Natural killer cell (primary cell): ENCODE measurements at regions not wholly inside any gene's neighbourhood (a gene's known extent, or its start where the extent isn't known, plus 50 kb on each side); places are given as distances from the start of the nearest gene placed in this dataset.

Experiments used
- ATAC-seq, 3 donors: fragments of 150-1000 bp in 2 of 3; fragments of 200-7000 bp in 1 of 3; cut with Tn5 transposase; 1 replicate in 1 of 3; 2 replicates in 2 of 3; pipeline ENCODE4 v1.10.0; 2021; ENCODE audit warnings: mild to moderate bottlenecking in 2 of 3, moderate library complexity in 2 of 3
- DNase-seq, 2 donors: peaks; one replicate each; pipeline versions ENCODE4 v3.0.0 to v3.0.0-alpha.2; 2013 to 2021; ENCODE audit warnings: mixed read lengths in 1 of 2
- H3K27ac ChIP-seq: one replicate; pipeline ENCODE4 v1.5.1; 2013; ENCODE audit warnings: mild to moderate bottlenecking, low read length
- H3K27me3 ChIP-seq: one replicate; pipeline ENCODE4 v1.6.1; 2013; ENCODE audit warnings: low read length; ENCODE audit not compliant: control insufficient read depth, insufficient read depth
- H3K36me3 ChIP-seq: one replicate; pipeline ENCODE4 v1.6.1; 2013; ENCODE audit warnings: low read length; ENCODE audit not compliant: control insufficient read depth, insufficient read depth
- H3K4me1 ChIP-seq: one replicate; pipeline ENCODE4 v1.6.1; 2013; ENCODE audit warnings: low read length; ENCODE audit not compliant: control insufficient read depth, insufficient read depth
- H3K4me3 ChIP-seq: one replicate; pipeline ENCODE4 v1.5.1; 2013; ENCODE audit warnings: low read length
- H3K9me3 ChIP-seq: one replicate; pipeline ENCODE4 v1.6.1; 2013; ENCODE audit warnings: low read length; ENCODE audit not compliant: control insufficient read depth, insufficient read depth
- H3K27ac Mint-ChIP-seq, 2 donors: one replicate each; pipeline ENCODE4 v1.8.0; 2022; ENCODE audit warnings: mild to moderate bottlenecking in 2 of 2, mixed read lengths in 2 of 2, moderate library complexity in 1 of 2
- H3K27me3 Mint-ChIP-seq, 2 donors: one replicate each; pipeline ENCODE4 v1.8.0; 2022; ENCODE audit warnings: low read depth in 2 of 2, mixed read lengths in 2 of 2
- H3K36me3 Mint-ChIP-seq: one replicate; pipeline ENCODE4 v1.8.0; 2022; ENCODE audit warnings: mixed read lengths
- H3K4me1 Mint-ChIP-seq, 2 donors: one replicate each; pipeline ENCODE4 v1.8.0; 2022; ENCODE audit warnings: mixed read lengths in 2 of 2
- H3K4me3 Mint-ChIP-seq: one replicate; pipeline ENCODE4 v1.8.0; 2022; ENCODE audit warnings: mild to moderate bottlenecking, moderate library complexity, mixed read lengths
- H3K9me3 Mint-ChIP-seq, 2 donors: one replicate each; pipeline ENCODE4 v1.8.0; 2022; ENCODE audit warnings: mixed read lengths in 2 of 2
- WGBS: methylation state at CpG from one replicate; pipeline ENCODE4 v1.1.7; 2013; ENCODE audit warnings: missing lambda C conversion rate; ENCODE audit not compliant: insufficient coverage; 5-methylcytosine and 5-hydroxymethylcytosine counted together
- intact Hi-C: fragments of 100-400 bp; cut with micrococcal nuclease; formaldehyde crosslinking; loops from one replicate; pipeline ENCODE4 v1.14.2; 2022
- TF ChIP-seq, protein P1 (sequence below): fragments of 200-600 bp; IDR thresholded peaks from one replicate; pipeline ENCODE4 v1.8.0; 2022; ENCODE audit warnings: antibody characterized with exemption

DNA sequence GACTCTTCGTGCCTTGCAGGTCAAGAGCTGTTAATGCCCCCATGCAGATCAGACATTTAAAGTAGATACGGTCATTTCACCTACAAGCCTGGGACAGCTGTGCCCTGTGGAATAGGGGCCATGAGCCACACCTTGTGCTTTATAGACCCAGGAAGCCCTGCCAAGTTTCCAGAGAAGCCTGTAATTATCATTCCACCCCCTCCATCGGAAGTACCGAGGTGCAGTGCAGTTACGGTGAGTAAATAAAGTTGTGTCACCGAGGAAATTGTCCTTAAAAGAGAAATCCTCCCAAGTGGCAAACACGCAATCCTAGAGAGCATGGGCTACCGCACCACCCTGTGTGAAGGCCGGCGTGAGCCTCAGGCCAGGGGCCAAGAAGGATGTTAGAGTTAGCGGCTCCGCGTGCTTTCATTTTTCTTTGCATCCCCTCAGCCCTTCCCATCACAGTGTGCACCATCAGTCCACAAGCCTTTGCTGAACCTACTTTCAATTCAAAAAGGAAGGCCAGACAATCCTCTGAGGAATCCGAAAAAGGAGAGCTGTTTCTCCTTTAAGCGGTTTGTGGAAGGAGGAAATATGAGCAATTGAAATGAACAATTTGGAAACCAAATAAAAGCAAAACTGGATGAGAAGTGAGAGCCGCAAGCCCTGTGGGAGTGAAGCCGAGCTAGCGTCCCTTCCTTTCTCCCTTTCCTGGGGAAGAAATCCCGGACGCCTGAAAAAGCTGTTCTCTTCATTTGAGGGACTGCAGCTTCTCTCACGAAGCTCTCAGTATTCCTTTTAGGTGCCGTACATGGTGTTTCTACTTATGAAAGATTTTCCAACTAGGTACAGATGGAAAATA lies 183.3 kb upstream of the PDE10A start:
- H3K36me3 Mint-ChIP-seq: no peaks in the 10 kb centered on the region
- H3K4me1 ChIP-seq: peaks cover 4% of the 10 kb centered on the region
- H3K27ac ChIP-seq: no peak overlapping the region
- no peak for ATAC-seq
- peaks cover 21% of the 10 kb centered on the region for H3K27me3 ChIP-seq
- no peaks in the 10 kb centered on the region for H3K36me3 ChIP-seq
- no peak for DNase-seq
- H3K27ac Mint-ChIP-seq: no peak overlapping the region
- peaks cover 13 to 14% of the 10 kb centered on the region in 2 donors for H3K4me1 Mint-ChIP-seq
- H3K4me3 Mint-ChIP-seq: no peak overlapping the region
- no peak overlapping the region for H3K4me3 ChIP-seq
- TF ChIP-seq, protein P1, sequence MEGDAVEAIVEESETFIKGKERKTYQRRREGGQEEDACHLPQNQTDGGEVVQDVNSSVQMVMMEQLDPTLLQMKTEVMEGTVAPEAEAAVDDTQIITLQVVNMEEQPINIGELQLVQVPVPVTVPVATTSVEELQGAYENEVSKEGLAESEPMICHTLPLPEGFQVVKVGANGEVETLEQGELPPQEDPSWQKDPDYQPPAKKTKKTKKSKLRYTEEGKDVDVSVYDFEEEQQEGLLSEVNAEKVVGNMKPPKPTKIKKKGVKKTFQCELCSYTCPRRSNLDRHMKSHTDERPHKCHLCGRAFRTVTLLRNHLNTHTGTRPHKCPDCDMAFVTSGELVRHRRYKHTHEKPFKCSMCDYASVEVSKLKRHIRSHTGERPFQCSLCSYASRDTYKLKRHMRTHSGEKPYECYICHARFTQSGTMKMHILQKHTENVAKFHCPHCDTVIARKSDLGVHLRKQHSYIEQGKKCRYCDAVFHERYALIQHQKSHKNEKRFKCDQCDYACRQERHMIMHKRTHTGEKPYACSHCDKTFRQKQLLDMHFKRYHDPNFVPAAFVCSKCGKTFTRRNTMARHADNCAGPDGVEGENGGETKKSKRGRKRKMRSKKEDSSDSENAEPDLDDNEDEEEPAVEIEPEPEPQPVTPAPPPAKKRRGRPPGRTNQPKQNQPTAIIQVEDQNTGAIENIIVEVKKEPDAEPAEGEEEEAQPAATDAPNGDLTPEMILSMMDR: no peak
- intact Hi-C loops: no loop called here
- no peaks in the 10 kb centered on the region for H3K9me3 ChIP-seq
- H3K27me3 Mint-ChIP-seq: peaks cover 39 to 73% of the 10 kb centered on the region in 2 donors
- 70% methylated on average over 22 of the region's 22 CpGs for WGBS
- no peaks in the 10 kb centered on the region for H3K9me3 Mint-ChIP-seq

DNA sequence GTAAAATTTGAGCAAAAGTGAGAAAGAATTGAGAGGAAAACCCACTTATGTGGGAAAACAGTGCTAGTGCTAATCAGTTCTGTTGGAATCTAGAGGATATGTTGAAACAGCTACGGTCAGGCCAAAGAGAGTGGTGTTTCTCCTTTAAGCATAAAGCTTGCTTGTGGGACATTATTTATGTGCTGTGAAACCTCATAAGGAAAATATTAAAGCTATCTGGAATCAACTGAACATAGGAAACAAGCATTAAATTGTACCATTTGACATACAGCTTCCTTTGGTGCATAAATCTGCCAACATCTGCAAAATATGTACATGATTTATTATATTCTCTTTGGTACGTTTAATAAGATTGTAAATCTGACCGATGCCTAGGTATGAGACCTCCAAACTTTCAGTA lies 182.5 kb upstream of the PDE10A start:
- no peak overlapping the region for H3K27ac Mint-ChIP-seq
- H3K9me3 ChIP-seq: no peaks in the 10 kb centered on the region
- H3K27ac ChIP-seq: no peak overlapping the region
- no peaks in the 10 kb centered on the region for H3K36me3 Mint-ChIP-seq
- H3K4me1 ChIP-seq: peaks cover 4% of the 10 kb centered on the region
- WGBS: 8% methylated on average over 1 of the region's 3 CpGs
- intact Hi-C loops: no loop called here
- H3K36me3 ChIP-seq: no peaks in the 10 kb centered on the region
- peaks cover 13 to 14% of the 10 kb centered on the region in 2 donors for H3K4me1 Mint-ChIP-seq
- DNase-seq: no peak
- TF ChIP-seq, protein P1: no peak
- no peak for ATAC-seq
- H3K27me3 ChIP-seq: peaks cover 18% of the 10 kb centered on the region
- H3K27me3 Mint-ChIP-seq: peaks cover 36 to 64% of the 10 kb centered on the region in 2 donors
- no peaks in the 10 kb centered on the region for H3K9me3 Mint-ChIP-seq
- H3K4me3 ChIP-seq: no peak overlapping the region
- no peak overlapping the region for H3K4me3 Mint-ChIP-seq

DNA sequence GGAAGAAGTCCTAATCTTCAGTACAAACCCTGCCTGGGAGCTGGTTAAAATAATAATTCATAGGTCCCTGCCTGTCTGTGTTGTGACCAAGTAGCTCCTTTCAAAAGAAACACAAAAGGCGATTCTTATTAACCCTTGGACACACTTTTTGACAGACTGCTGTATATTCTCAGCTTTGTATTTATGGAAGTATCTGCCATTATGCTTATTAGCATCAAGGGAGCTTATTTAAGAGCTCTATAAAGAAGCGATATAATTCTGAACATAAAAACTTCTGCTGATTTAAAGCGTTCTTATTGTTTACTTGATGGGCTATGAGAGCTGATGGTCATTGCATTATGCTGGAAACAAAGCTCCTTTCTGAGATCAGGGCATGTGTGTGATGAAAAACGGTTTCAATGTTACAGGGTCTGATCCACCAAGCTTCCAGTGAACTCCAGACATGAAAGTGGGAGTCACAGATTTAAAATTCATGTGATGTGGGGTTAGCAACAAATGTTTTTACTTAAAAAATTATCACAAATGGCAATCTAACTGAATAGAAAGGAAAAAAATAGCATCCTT lies 181.8 kb upstream of the PDE10A start:
- Histone ChIP-seq H3K4me1 (no peaks in the 10 kb centered on the region), H3K27ac (no peak overlapping the region), H3K9me3 (no peaks in the 10 kb centered on the region), H3K36me3 (no peaks in the 10 kb centered on the region), H3K27me3 (peaks cover 15% of the 10 kb centered on the region), H3K4me3 (no peak overlapping the region)
- H3K27me3 Mint-ChIP-seq: peaks cover 35 to 58% of the 10 kb centered on the region in 2 donors
- TF ChIP-seq, protein P1: no peak
- DNase-seq (no peak), ATAC-seq (no peak)
- no peak overlapping the region for H3K27ac Mint-ChIP-seq
- H3K4me1 Mint-ChIP-seq: peaks cover 7 to 8% of the 10 kb centered on the region in 2 donors
- H3K4me3 Mint-ChIP-seq: no peak overlapping the region
- H3K9me3 Mint-ChIP-seq: peaks cover 0 to under 1% of the 10 kb centered on the region in 2 donors
- 60% methylated on average over 3 of the region's 4 CpGs for WGBS
- H3K36me3 Mint-ChIP-seq: no peaks in the 10 kb centered on the region
- intact Hi-C loops: no loop called here
